DND-41 (cell line): ENCODE measurements at regions not wholly inside any gene's neighbourhood (a gene's known extent, or its start where the extent isn't known, plus 50 kb on each side); places are given as distances from the start of the nearest gene placed in this dataset.

Source experiments
- ATAC-seq: fragments of 200-7000 bp; cut with Tn5 transposase; 3 replicates; pipeline ENCODE4 v1.9.1; 2021; ENCODE audit warnings: low read depth; ENCODE audit not compliant: insufficient read depth
- DNase-seq: peaks from one replicate; pipeline ENCODE4 v3.0.0-alpha.2; 2020
- H2AFZ ChIP-seq: 2 replicates; pipeline ENCODE4 v1.6.0; 2012; ENCODE audit warnings: low read depth, low read length
- H3K27ac ChIP-seq: 2 replicates; pipeline ENCODE4 v1.5.1; 2012; ENCODE audit warnings: low read length, inconsistent platforms
- H3K27me3 ChIP-seq: fragments of 200-600 bp; sonication (generic); 2 replicates; pipeline ENCODE4 v1.6.0; 2012; ENCODE audit warnings: low read length, mild to moderate bottlenecking, inconsistent platforms; ENCODE audit not compliant: insufficient read depth, poor library complexity
- H3K36me3 ChIP-seq: 2 replicates; pipeline ENCODE4 v1.5.1; 2012; ENCODE audit warnings: low read length, inconsistent platforms; ENCODE audit not compliant: insufficient read depth
- H3K4me1 ChIP-seq: 2 replicates; pipeline ENCODE4 v1.5.1; 2012; ENCODE audit warnings: mild to moderate bottlenecking, low read length; ENCODE audit not compliant: insufficient read depth
- H3K4me2 ChIP-seq: 2 replicates; pipeline ENCODE4 v1.6.0; 2012; ENCODE audit warnings: mild to moderate bottlenecking, moderate library complexity, low read length, inconsistent platforms; ENCODE audit not compliant: insufficient read depth
- H3K4me3 ChIP-seq, 2 experiments: fragments of 200-600 bp in 1 of 2; shearing (Covaris generic) in 1 of 2; 2 replicates each; pipeline ENCODE4 v1.5.1; 2012 to 2016; ENCODE audit warnings: inconsistent platforms in 2 of 2, low read length in 2 of 2, mild to moderate bottlenecking in 2 of 2, low read depth in 1 of 2, moderate library complexity in 1 of 2
- H3K79me2 ChIP-seq: 2 replicates; pipeline ENCODE4 v1.6.0; 2012; ENCODE audit warnings: low read length, inconsistent platforms; ENCODE audit not compliant: insufficient read depth
- H3K9ac ChIP-seq: 2 replicates; pipeline ENCODE4 v1.6.0; 2012; ENCODE audit warnings: low read depth, mild to moderate bottlenecking, inconsistent platforms, low read length, moderate library complexity
- H3K9me3 ChIP-seq: 2 replicates; pipeline ENCODE4 v1.5.1; 2012; ENCODE audit warnings: low read length, moderate library complexity, mild to moderate bottlenecking, inconsistent platforms; ENCODE audit not compliant: insufficient read depth, severe bottlenecking
- H4K20me1 ChIP-seq: 2 replicates; pipeline ENCODE4 v1.6.0; 2012; ENCODE audit warnings: low read length; ENCODE audit not compliant: insufficient read depth
- EZH2 ChIP-seq: IDR thresholded peaks from 3 replicates; pipeline ENCODE4 v1.6.1; 2012; ENCODE audit warnings: borderline replicate concordance, low read depth, mild to moderate bottlenecking, moderate library complexity, low read length, inconsistent platforms; ENCODE audit not compliant: severe bottlenecking
- TF ChIP-seq, protein P1 (sequence below): IDR thresholded peaks from 2 replicates; pipeline ENCODE4 v1.5.1; 2012; ENCODE audit warnings: borderline replicate concordance, low read length, moderate library complexity, mild to moderate bottlenecking; ENCODE audit not compliant: poor library complexity, severe bottlenecking; ENCODE audit errors: extremely low read depth

DNA sequence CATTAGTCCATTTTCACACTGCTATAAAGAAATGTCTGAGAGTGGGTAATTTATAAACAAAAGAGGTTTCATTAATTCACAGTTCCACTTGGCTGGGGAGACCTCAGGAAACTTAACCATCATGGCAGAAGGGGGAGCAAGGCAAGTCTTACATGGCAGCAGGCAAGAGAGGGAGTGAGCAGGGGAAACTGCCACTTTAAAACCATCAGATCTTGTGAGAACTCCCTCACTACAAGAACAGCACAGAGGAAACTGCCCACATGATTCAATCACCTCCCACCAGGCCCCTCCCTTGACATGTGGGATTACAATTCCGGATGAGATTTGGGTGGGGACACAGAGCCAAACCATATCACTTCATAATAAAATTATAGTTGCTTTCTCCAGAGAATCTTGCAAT lies 365.5 kb upstream of the ID2 start:
- Histone ChIP-seq H3K27me3 (no peaks in the 10 kb centered on the region), H3K9ac (no peak overlapping the region), H3K27ac (no peak overlapping the region), H4K20me1 (no peaks in the 10 kb centered on the region), H3K4me3 (no peak overlapping the region), H3K36me3 (no peaks in the 10 kb centered on the region), H3K79me2 (no peaks in the 10 kb centered on the region), H2AFZ (no peak overlapping the region), H3K9me3 (no peaks in the 10 kb centered on the region), H3K4me2 (no peak overlapping the region), H3K4me1 (peaks cover 30% of the 10 kb centered on the region)
- TF ChIP-seq, protein P1, sequence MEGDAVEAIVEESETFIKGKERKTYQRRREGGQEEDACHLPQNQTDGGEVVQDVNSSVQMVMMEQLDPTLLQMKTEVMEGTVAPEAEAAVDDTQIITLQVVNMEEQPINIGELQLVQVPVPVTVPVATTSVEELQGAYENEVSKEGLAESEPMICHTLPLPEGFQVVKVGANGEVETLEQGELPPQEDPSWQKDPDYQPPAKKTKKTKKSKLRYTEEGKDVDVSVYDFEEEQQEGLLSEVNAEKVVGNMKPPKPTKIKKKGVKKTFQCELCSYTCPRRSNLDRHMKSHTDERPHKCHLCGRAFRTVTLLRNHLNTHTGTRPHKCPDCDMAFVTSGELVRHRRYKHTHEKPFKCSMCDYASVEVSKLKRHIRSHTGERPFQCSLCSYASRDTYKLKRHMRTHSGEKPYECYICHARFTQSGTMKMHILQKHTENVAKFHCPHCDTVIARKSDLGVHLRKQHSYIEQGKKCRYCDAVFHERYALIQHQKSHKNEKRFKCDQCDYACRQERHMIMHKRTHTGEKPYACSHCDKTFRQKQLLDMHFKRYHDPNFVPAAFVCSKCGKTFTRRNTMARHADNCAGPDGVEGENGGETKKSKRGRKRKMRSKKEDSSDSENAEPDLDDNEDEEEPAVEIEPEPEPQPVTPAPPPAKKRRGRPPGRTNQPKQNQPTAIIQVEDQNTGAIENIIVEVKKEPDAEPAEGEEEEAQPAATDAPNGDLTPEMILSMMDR = no peak
- no peak for TF ChIP-seq EZH2
- no peak for DNase-seq
- ATAC-seq = no peak

DNA sequence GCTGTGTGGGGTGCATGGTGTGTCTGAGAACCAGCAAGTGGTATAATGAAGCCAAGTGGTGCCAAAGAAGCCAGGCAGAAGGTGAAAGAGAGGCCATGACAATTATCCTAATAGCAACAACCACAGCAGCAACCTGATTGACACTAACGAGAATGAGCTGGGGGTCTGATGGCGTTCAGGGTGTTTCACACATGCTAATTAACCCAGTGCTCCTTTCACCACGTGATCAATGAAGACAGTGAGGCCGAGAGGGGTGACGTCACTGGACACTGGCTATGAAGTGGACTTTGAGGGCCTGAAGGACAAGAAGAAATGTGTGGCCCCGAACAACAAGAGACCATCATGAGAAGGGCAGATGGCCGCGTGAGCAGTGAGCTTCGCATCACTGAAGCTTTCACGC lies 364.4 kb upstream of the ID2 start:
- Histone ChIP-seq H4K20me1 (no peaks in the 10 kb centered on the region), H3K36me3 (no peaks in the 10 kb centered on the region), H3K4me2 (no peak overlapping the region), H3K9me3 (no peaks in the 10 kb centered on the region), H3K27ac (no peak overlapping the region), H3K79me2 (no peaks in the 10 kb centered on the region), H3K27me3 (no peaks in the 10 kb centered on the region), H3K4me3 (no peak overlapping the region), H2AFZ (no peak overlapping the region), H3K9ac (no peak overlapping the region), H3K4me1 (peaks cover 19% of the 10 kb centered on the region)
- no peak for TF ChIP-seq EZH2
- TF ChIP-seq, protein P1 = no peak
- ATAC-seq (no peak), DNase-seq (no peak)

DNA sequence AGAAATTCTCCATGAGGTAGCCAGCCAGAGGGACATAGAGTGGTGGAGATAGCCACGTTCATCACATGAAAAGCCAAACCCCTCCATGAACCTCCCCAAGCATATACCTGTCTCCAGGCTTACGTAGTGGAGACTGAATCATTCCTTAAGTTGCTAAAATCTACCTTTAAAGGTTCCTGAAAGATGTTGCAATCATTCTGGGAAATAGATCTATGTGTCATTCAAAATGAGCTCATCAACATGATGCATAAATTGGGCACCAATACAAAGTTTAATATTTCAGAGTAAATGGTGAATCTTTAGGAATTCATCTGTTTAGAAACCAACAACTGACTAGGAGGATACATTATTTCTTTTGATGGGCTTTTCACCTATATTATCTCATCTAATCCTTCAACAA lies 362.6 kb upstream of the ID2 start:
- no peaks in the 10 kb centered on the region for H3K36me3 ChIP-seq
- no peak overlapping the region for H3K4me2 ChIP-seq
- H4K20me1 ChIP-seq = no peaks in the 10 kb centered on the region
- no peaks in the 10 kb centered on the region for H3K79me2 ChIP-seq
- no peak overlapping the region for H3K4me3 ChIP-seq
- DNase-seq (no peak), ATAC-seq (no peak)
- no peak overlapping the region for H2AFZ ChIP-seq
- H3K9ac ChIP-seq = no peak overlapping the region
- H3K27me3 ChIP-seq = no peaks in the 10 kb centered on the region
- TF ChIP-seq, protein P1 = no peak
- no peak for TF ChIP-seq EZH2
- peaks cover 9% of the 10 kb centered on the region for H3K4me1 ChIP-seq
- no peak overlapping the region for H3K27ac ChIP-seq
- no peaks in the 10 kb centered on the region for H3K9me3 ChIP-seq
